GM12875 (cell line): ENCODE measurements at regions not wholly inside any gene's neighbourhood (a gene's known extent, or its start where the extent isn't known, plus 50 kb on each side); places are given as distances from the start of the nearest gene placed in this dataset.

ENCODE experiments used
- H3K4me3 ChIP-seq: one replicate; pipeline ENCODE4 v1.5.1; 2011; ENCODE audit warnings: low read depth, low read length, control low read depth
- CTCF ChIP-seq: IDR thresholded peaks from 2 replicates; pipeline ENCODE4 v1.5.1; 2011; ENCODE audit warnings: low read depth, mild to moderate bottlenecking, control low read depth, inconsistent platforms, low read length, moderate library complexity, borderline replicate concordance; ENCODE audit not compliant: insufficient read depth

- no peak for TF ChIP-seq CTCF
Observed at GRCh38 chr3:4107430-4107829, 195.7 kb upstream of the SETMAR start.

GRCh38 chr3:4113811-4114522 lies 189.2 kb upstream of the SETMAR start:
- no peak overlapping the region for H3K4me3 ChIP-seq
- no peak for TF ChIP-seq CTCF

More at GRCh38 chr3:4107430-4107829, 195.7 kb upstream of the SETMAR start:
- H3K4me3 ChIP-seq = no peak overlapping the region

GRCh38 chr3:4119119-4119518 lies 184.1 kb upstream of the SETMAR start:
- no peak overlapping the region for H3K4me3 ChIP-seq
- TF ChIP-seq CTCF = no peak

- no peak for TF ChIP-seq CTCF
- H3K4me3 ChIP-seq = no peak overlapping the region
Observed at GRCh38 chr3:4125576-4125975, 177.6 kb upstream of the SETMAR start.

GRCh38 chr3:4138150-4138785 lies 164.9 kb upstream of the SETMAR start:
- H3K4me3 ChIP-seq = no peak overlapping the region
- TF ChIP-seq CTCF = no peak

- no peak for TF ChIP-seq CTCF
- H3K4me3 ChIP-seq = no peak overlapping the region
Observed at GRCh38 chr3:4138786-4139431, 164.3 kb upstream of the SETMAR start.
